Stomach smooth muscle (tissue), 2 donors: ENCODE measurements at regions not wholly inside any gene's neighbourhood (a gene's known extent, or its start where the extent isn't known, plus 50 kb on each side); places are given as distances from the start of the nearest gene placed in this dataset.

Experiments
- H3K27ac ChIP-seq: one replicate; pipeline ENCODE4 v1.7.0; 2013; ENCODE audit warnings: mild to moderate bottlenecking, low read length, inconsistent platforms
- H3K27me3 ChIP-seq, 2 donors: one replicate each; pipeline ENCODE4 v1.7.0; 2013; ENCODE audit warnings: low read length in 2 of 2; ENCODE audit not compliant: insufficient read depth in 2 of 2, control insufficient read depth in 1 of 2
- H3K36me3 ChIP-seq, 2 donors: one replicate each; pipeline ENCODE4 v1.7.0; 2013; ENCODE audit warnings: low read length in 2 of 2; ENCODE audit not compliant: control insufficient read depth in 2 of 2, insufficient read depth in 2 of 2
- H3K4me1 ChIP-seq: one replicate; pipeline ENCODE4 v1.7.0; 2013; ENCODE audit warnings: low read length; ENCODE audit not compliant: control insufficient read depth, insufficient read depth
- H3K4me3 ChIP-seq, 2 donors: one replicate each; pipeline ENCODE4 v1.7.0; 2013; ENCODE audit warnings: low read length in 2 of 2
- H3K9ac ChIP-seq, 2 donors: one replicate each; pipeline ENCODE4 v1.7.0; 2013; ENCODE audit warnings: low read length in 2 of 2, mild to moderate bottlenecking in 1 of 2
- H3K9me3 ChIP-seq, 2 donors: one replicate each; pipeline ENCODE4 v1.7.0; 2013; ENCODE audit warnings: low read length in 2 of 2; ENCODE audit not compliant: control insufficient read depth in 2 of 2
- donor health status: healthy.
- donor health status: Pancreatic carcinoma.

- H3K4me1 ChIP-seq = peaks cover 27% of the 10 kb centered on the region
- no peak overlapping the region for H3K4me3 ChIP-seq
- no peaks in the 10 kb centered on the region for H3K9me3 ChIP-seq
- H3K27ac ChIP-seq = no peak overlapping the region
- H3K36me3 ChIP-seq = no peaks in the 10 kb centered on the region
- no peaks in the 10 kb centered on the region for H3K27me3 ChIP-seq
- no peak overlapping the region for H3K9ac ChIP-seq
Observed at GRCh38 chr21:39114871-39115575, 68.2 kb downstream of the PSMG1 start.

GRCh38 chr21:39111931-39112550, 71.2 kb downstream of the PSMG1 start:
- no peaks in the 10 kb centered on the region for H3K9me3 ChIP-seq
- H3K4me3 ChIP-seq = no peak overlapping the region
- H3K36me3 ChIP-seq = no peaks in the 10 kb centered on the region
- H3K27ac ChIP-seq = no peak overlapping the region
- H3K4me1 ChIP-seq = peaks cover 33% of the 10 kb centered on the region
- H3K9ac ChIP-seq = no peak overlapping the region
- no peaks in the 10 kb centered on the region for H3K27me3 ChIP-seq

- no peak overlapping the region for H3K9ac ChIP-seq
- H3K36me3 ChIP-seq = no peaks in the 10 kb centered on the region
- H3K4me1 ChIP-seq = peaks cover 31% of the 10 kb centered on the region
- no peaks in the 10 kb centered on the region for H3K27me3 ChIP-seq
- no peak overlapping the region for H3K27ac ChIP-seq
- peak overlapping the region in 1 of 2 donors; percentile 15 for H3K4me3 ChIP-seq
- H3K9me3 ChIP-seq = no peaks in the 10 kb centered on the region
Observed at GRCh38 chr21:39110431-39110830, 72.8 kb downstream of the PSMG1 start.

GRCh38 chr21:39109596-39110210, 73.5 kb downstream of the PSMG1 start:
- no peak overlapping the region for H3K4me3 ChIP-seq
- H3K9me3 ChIP-seq = no peaks in the 10 kb centered on the region
- no peaks in the 10 kb centered on the region for H3K36me3 ChIP-seq
- H3K27ac ChIP-seq = no peak overlapping the region
- H3K27me3 ChIP-seq = no peaks in the 10 kb centered on the region
- H3K4me1 ChIP-seq = peaks cover 25% of the 10 kb centered on the region
- H3K9ac ChIP-seq = no peak overlapping the region

GRCh38 chr21:39109163-39109530, 74.1 kb downstream of the PSMG1 start:
- no peak overlapping the region for H3K27ac ChIP-seq

GRCh38 chr21:39108291-39109162, 74.7 kb downstream of the PSMG1 start:
- H3K9me3 ChIP-seq = no peaks in the 10 kb centered on the region
- H3K27ac ChIP-seq = no peak overlapping the region
- H3K9ac ChIP-seq = no peak overlapping the region
- no peaks in the 10 kb centered on the region for H3K27me3 ChIP-seq
- no peaks in the 10 kb centered on the region for H3K36me3 ChIP-seq
- peaks cover 25% of the 10 kb centered on the region for H3K4me1 ChIP-seq
- no peak overlapping the region for H3K4me3 ChIP-seq

More at GRCh38 chr21:39109163-39109530, 74.1 kb downstream of the PSMG1 start:
- H3K9ac ChIP-seq = no peak overlapping the region
- H3K9me3 ChIP-seq = no peaks in the 10 kb centered on the region
- H3K4me3 ChIP-seq = no peak overlapping the region
- no peaks in the 10 kb centered on the region for H3K36me3 ChIP-seq
- no peaks in the 10 kb centered on the region for H3K27me3 ChIP-seq
- H3K4me1 ChIP-seq = peaks cover 25% of the 10 kb centered on the region

- H3K36me3 ChIP-seq = no peaks in the 10 kb centered on the region
- no peak overlapping the region for H3K9ac ChIP-seq
- no peaks in the 10 kb centered on the region for H3K27me3 ChIP-seq
- no peak overlapping the region for H3K4me3 ChIP-seq
- peaks cover 25% of the 10 kb centered on the region for H3K4me1 ChIP-seq
- no peak overlapping the region for H3K27ac ChIP-seq
- H3K9me3 ChIP-seq = peaks cover 0 to 2% of the 10 kb centered on the region in 2 donors
Observed at GRCh38 chr21:39107739-39108138, 75.5 kb downstream of the PSMG1 start.

- H3K36me3 ChIP-seq = no peaks in the 10 kb centered on the region
Observed at GRCh38 chr21:39106881-39107462, 76.3 kb downstream of the PSMG1 start.

GRCh38 chr21:39105836-39106235, 77.4 kb downstream of the PSMG1 start:
- Histone ChIP-seq H3K9ac (no peak overlapping the region), H3K4me1 (peaks cover 16% of the 10 kb centered on the region), H3K27ac (no peak overlapping the region)

More at GRCh38 chr21:39106881-39107462, 76.3 kb downstream of the PSMG1 start:
- peaks cover 24% of the 10 kb centered on the region for H3K4me1 ChIP-seq
- no peaks in the 10 kb centered on the region for H3K27me3 ChIP-seq
- H3K9me3 ChIP-seq = peaks cover 0 to 2% of the 10 kb centered on the region in 2 donors
- H3K9ac ChIP-seq = no peak overlapping the region
- H3K27ac ChIP-seq = no peak overlapping the region
- no peak overlapping the region for H3K4me3 ChIP-seq

GRCh38 chr21:39105341-39105765, 77.9 kb downstream of the PSMG1 start:
- H3K4me3 ChIP-seq = no peak overlapping the region
- peaks cover 0 to 2% of the 10 kb centered on the region in 2 donors for H3K9me3 ChIP-seq
- H3K27ac ChIP-seq = no peak overlapping the region
- H3K4me1 ChIP-seq = peaks cover 11% of the 10 kb centered on the region
- H3K27me3 ChIP-seq = no peaks in the 10 kb centered on the region
- no peak overlapping the region for H3K9ac ChIP-seq
- no peaks in the 10 kb centered on the region for H3K36me3 ChIP-seq

More at GRCh38 chr21:39105836-39106235, 77.4 kb downstream of the PSMG1 start:
- Histone ChIP-seq H3K4me3 (no peak overlapping the region), H3K36me3 (no peaks in the 10 kb centered on the region), H3K27me3 (no peaks in the 10 kb centered on the region), H3K9me3 (peaks cover 0 to 2% of the 10 kb centered on the region in 2 donors)
